ENCODE measurements at regions not wholly inside any gene's neighbourhood (a gene's known extent, or its start where the extent isn't known, plus 50 kb on each side); places are given as distances from the start of the nearest gene placed in this dataset.

GRCh38 chr14:80446356-80446755 lies 235.1 kb upstream of the DIO2 start:
- Histone ChIP-seq H4K20me1 (ENCODE audit: control insufficient read depth, insufficient read depth, low read depth, low read length) (no peaks in the 10 kb centered on the region), H3K36me3 (ENCODE audit: control insufficient read depth, low read length) (no peaks in the 10 kb centered on the region), H3K4me2 (ENCODE audit: low read length) (no peak overlapping the region), H3K4me1 (ENCODE audit: control insufficient read depth, low read length) (no peaks in the 10 kb centered on the region), H3K9me2 (replicated peaks; ENCODE audit: control insufficient read depth, low read length) (no peaks in the 10 kb centered on the region), H3K79me2 (ENCODE audit: control insufficient read depth, low read length) (no peaks in the 10 kb centered on the region), H3F3A (ENCODE audit: control insufficient read depth, insufficient read depth) (no peaks in the 10 kb centered on the region), H3K27ac (ENCODE audit: low read depth, low read length) (no peak overlapping the region), H3K4me3 (ENCODE audit: low read length) (no peak overlapping the region), H3K27me3 (ENCODE audit: control insufficient read depth, low read length) (no peaks in the 10 kb centered on the region), H3K9me3 (ENCODE audit: control insufficient read depth, insufficient read depth, low read length) (peaks cover 11% of the 10 kb centered on the region)
- no peak for TF ChIP-seq EZH2phosphoT487 (IDR thresholded peaks at IDR 0.05; ENCODE audit: borderline replicate concordance, low read length)
- no peak for TF ChIP-seq CTCF (IDR thresholded peaks at IDR 0.05; ENCODE audit: low read depth, low read length, poor library complexity, severe bottlenecking)

- no peaks in the 10 kb centered on the region for H3F3A ChIP-seq (ENCODE audit: control insufficient read depth, insufficient read depth)
Observed at GRCh38 chr14:80445605-80446004, 234.3 kb upstream of the DIO2 start.

DNA sequence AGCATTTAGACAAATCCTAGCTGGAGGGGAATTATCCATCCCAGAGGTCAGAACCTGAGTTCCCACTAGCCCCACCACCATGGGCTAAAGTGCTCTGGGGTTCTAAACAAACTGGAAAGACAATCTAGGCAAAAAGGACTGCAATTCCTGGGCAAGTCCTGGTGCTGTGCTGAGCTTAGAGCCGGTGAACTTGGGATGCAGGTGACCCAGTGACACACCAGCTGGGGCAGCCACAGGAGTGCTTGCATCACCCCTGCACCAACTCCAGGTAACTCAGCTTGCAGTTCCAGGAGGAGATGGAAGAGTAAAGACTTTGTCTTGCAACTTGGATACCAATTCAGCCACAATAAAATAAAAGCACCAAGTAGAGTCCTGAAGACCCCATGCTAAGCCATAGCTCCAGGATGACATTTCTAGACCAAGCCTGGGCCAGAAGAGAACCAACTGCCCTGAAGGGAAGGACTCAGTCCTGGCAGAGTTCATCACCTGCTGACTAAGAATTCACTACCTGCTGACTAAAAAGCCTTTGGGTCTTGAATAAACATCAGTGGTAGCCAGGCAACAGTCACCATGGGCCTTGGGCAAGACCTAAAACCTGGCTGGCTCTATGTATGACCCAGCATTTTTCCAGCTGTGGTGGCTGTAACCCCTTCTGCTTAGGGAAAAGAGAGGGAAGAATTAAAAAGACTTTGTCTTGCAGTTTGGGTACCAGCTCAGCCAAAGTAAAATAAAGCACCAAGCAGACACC lies 223.4 kb upstream of the DIO2 start:
- H3K4me2 ChIP-seq (ENCODE audit: low read length) = no peak overlapping the region
- no peaks in the 10 kb centered on the region for H4K20me1 ChIP-seq (ENCODE audit: control insufficient read depth, insufficient read depth, low read depth, low read length)
- no peaks in the 10 kb centered on the region for H3K9me3 ChIP-seq (ENCODE audit: control insufficient read depth, insufficient read depth, low read length)
- no peaks in the 10 kb centered on the region for H3K36me3 ChIP-seq (ENCODE audit: control insufficient read depth, low read length)
- no peak overlapping the region for H3K4me3 ChIP-seq (ENCODE audit: low read length)
- TF ChIP-seq EZH2phosphoT487 (IDR thresholded peaks at IDR 0.05; ENCODE audit: borderline replicate concordance, low read length) = no peak
- no peak for TF ChIP-seq CTCF (IDR thresholded peaks at IDR 0.05; ENCODE audit: low read depth, low read length, poor library complexity, severe bottlenecking)
- no peaks in the 10 kb centered on the region for H3K4me1 ChIP-seq (ENCODE audit: control insufficient read depth, low read length)
- H3K79me2 ChIP-seq (ENCODE audit: control insufficient read depth, low read length) = no peaks in the 10 kb centered on the region
- H3F3A ChIP-seq (ENCODE audit: control insufficient read depth, insufficient read depth) = no peaks in the 10 kb centered on the region
- no peak overlapping the region for H3K27ac ChIP-seq (ENCODE audit: low read depth, low read length)
- H3K27me3 ChIP-seq (ENCODE audit: control insufficient read depth, low read length) = no peaks in the 10 kb centered on the region
- H3K9me2 ChIP-seq (replicated peaks; ENCODE audit: control insufficient read depth, low read length) = no peaks in the 10 kb centered on the region

More at GRCh38 chr14:80445605-80446004, 234.3 kb upstream of the DIO2 start:
- Histone ChIP-seq H3K79me2 (ENCODE audit: control insufficient read depth, low read length) (no peaks in the 10 kb centered on the region), H3K9me2 (replicated peaks; ENCODE audit: control insufficient read depth, low read length) (no peaks in the 10 kb centered on the region), H3K36me3 (ENCODE audit: control insufficient read depth, low read length) (no peaks in the 10 kb centered on the region), H3K4me2 (ENCODE audit: low read length) (no peak overlapping the region), H3K27me3 (ENCODE audit: control insufficient read depth, low read length) (no peaks in the 10 kb centered on the region), H3K4me3 (ENCODE audit: low read length) (no peak overlapping the region), H3K27ac (ENCODE audit: low read depth, low read length) (no peak overlapping the region), H3K4me1 (ENCODE audit: control insufficient read depth, low read length) (no peaks in the 10 kb centered on the region), H3K9me3 (ENCODE audit: control insufficient read depth, insufficient read depth, low read length) (peaks cover 4% of the 10 kb centered on the region), H4K20me1 (ENCODE audit: control insufficient read depth, insufficient read depth, low read depth, low read length) (no peaks in the 10 kb centered on the region)
- no peak for TF ChIP-seq EZH2phosphoT487 (IDR thresholded peaks at IDR 0.05; ENCODE audit: borderline replicate concordance, low read length)
- no peak for TF ChIP-seq CTCF (IDR thresholded peaks at IDR 0.05; ENCODE audit: low read depth, low read length, poor library complexity, severe bottlenecking)

Data from DOHH2 (cell line).